ENCODE measurements at regions not wholly inside any gene's neighbourhood (a gene's known extent, or its start where the extent isn't known, plus 50 kb on each side); places are given as distances from the start of the nearest gene placed in this dataset.

GRCh38 chr16:86061318-86061695 lies 162.3 kb downstream of the IRF8 start:
- no peak for DNase-seq (ENCODE audit: low read depth)

- no peak for DNase-seq (ENCODE audit: low read depth)
These were observed 162.8 kb downstream of the IRF8 start for GRCh38 chr16:86061721-86062120.

- DNase-seq (ENCODE audit: low read depth): no peak
These were observed 163.5 kb downstream of the IRF8 start for GRCh38 chr16:86062271-86062965.

- DNase-seq (ENCODE audit: low read depth): no peak
These were observed 164.9 kb downstream of the IRF8 start for GRCh38 chr16:86063760-86064405.

- no peak for DNase-seq (ENCODE audit: low read depth)
These were observed 165.7 kb downstream of the IRF8 start for GRCh38 chr16:86064431-86065250.

GRCh38 chr16:86065711-86066110 lies 166.7 kb downstream of the IRF8 start:
- no peak for DNase-seq (ENCODE audit: low read depth)

GRCh38 chr16:86066811-86067210 lies 167.8 kb downstream of the IRF8 start:
- no peak for DNase-seq (ENCODE audit: low read depth)

- DNase-seq (ENCODE audit: low read depth): no peak
These were observed 168.6 kb downstream of the IRF8 start for GRCh38 chr16:86067516-86067915.

GRCh38 chr16:86067936-86068335 lies 169.0 kb downstream of the IRF8 start:
- no peak for DNase-seq (ENCODE audit: low read depth)

GRCh38 chr16:86068722-86069121 lies 169.8 kb downstream of the IRF8 start:
- no peak for DNase-seq (ENCODE audit: low read depth)

- no peak for DNase-seq (ENCODE audit: low read depth)
These were observed 170.9 kb downstream of the IRF8 start for GRCh38 chr16:86069736-86070298.

GRCh38 chr16:86070484-86070883 lies 171.5 kb downstream of the IRF8 start:
- no peak for DNase-seq (ENCODE audit: low read depth)

- DNase-seq (ENCODE audit: low read depth): no peak
These were observed 172.0 kb downstream of the IRF8 start for GRCh38 chr16:86070971-86071370.

GRCh38 chr16:86071611-86072240 lies 172.8 kb downstream of the IRF8 start:
- no peak for DNase-seq (ENCODE audit: low read depth)

- DNase-seq (ENCODE audit: low read depth): no peak
These were observed 173.6 kb downstream of the IRF8 start for GRCh38 chr16:86072328-86073102.

GRCh38 chr16:86073103-86073625 lies 174.2 kb downstream of the IRF8 start:
- DNase-seq (ENCODE audit: low read depth): no peak

- DNase-seq (ENCODE audit: low read depth): no peak
These were observed 175.0 kb downstream of the IRF8 start for GRCh38 chr16:86073763-86074493.

GRCh38 chr16:86074651-86075487 lies 175.9 kb downstream of the IRF8 start:
- DNase-seq (ENCODE audit: low read depth): no peak

- no peak for DNase-seq (ENCODE audit: low read depth)
These were observed 176.5 kb downstream of the IRF8 start for GRCh38 chr16:86075488-86075785.

All from activated T-helper 1 cell treated with Interleukin-2 at 50 U/mL for 16 hours (primary cell).